IMR-90 (cell line): ENCODE measurements at regions not wholly inside any gene's neighbourhood (a gene's known extent, or its start where the extent isn't known, plus 50 kb on each side); places are given as distances from the start of the nearest gene placed in this dataset.

Experiments
- ATAC-seq: fragments of 200-7000 bp; cut with Tn5 transposase; 2 replicates; pipeline ENCODE4 v1.9.1; 2020; ENCODE audit warnings: low read depth, mild to moderate bottlenecking, moderate library complexity
- BruUV-seq: library from RNA; stranded (reverse); fragments of 400-500 nt; replicated peaks from 2 replicates; lab custom pipeline; 2021; lab: Mats Ljungman, UMichigan
- CTCF ChIA-PET: fragments of 300-600 bp; formaldehyde crosslinking; extraction: SDS; loops from one replicate; lab custom pipeline; 2021; ENCODE audit warnings: antibody characterized with exemption; lab: Yijun Ruan, JAX
- POLR2A ChIA-PET: fragments of 300-600 bp; sonication (Branson Sonifier 250); formaldehyde crosslinking; loops from one replicate; lab custom pipeline; 2022; ENCODE audit warnings: antibody characterized with exemption; ENCODE audit not compliant: unreplicated experiment; lab: Charles Lee
- DNase-seq: peaks from one replicate; pipeline ENCODE4 v3.0.0; 2013
- H2AFZ ChIP-seq: replicated peaks from 2 replicates; pipeline ENCODE3; 2013; ENCODE audit warnings: low read length, mild to moderate bottlenecking; ENCODE audit not compliant: poor library complexity
- H2AK5ac ChIP-seq: 2 replicates; pipeline ENCODE4 v1.6.1; 2013; ENCODE audit warnings: low read depth, low read length, inconsistent platforms
- H2AK9ac ChIP-seq: replicated peaks from 2 replicates; pipeline ENCODE3; 2013; ENCODE audit warnings: mild to moderate bottlenecking, low read depth, low read length, moderate library complexity; ENCODE audit not compliant: poor library complexity
- H2BK120ac ChIP-seq: 2 replicates; pipeline ENCODE4 v1.6.1; 2013; ENCODE audit warnings: low read depth, low read length, inconsistent platforms
- H2BK15ac ChIP-seq: 3 replicates; pipeline ENCODE4 v1.6.1; 2013; ENCODE audit warnings: low read depth, low read length, inconsistent platforms
- H2BK20ac ChIP-seq: 2 replicates; pipeline ENCODE4 v1.6.1; 2013; ENCODE audit warnings: low read depth, mild to moderate bottlenecking, inconsistent platforms, low read length, moderate library complexity
- H2BK5ac ChIP-seq: 2 replicates; pipeline ENCODE4 v1.6.1; 2013; ENCODE audit warnings: mild to moderate bottlenecking, low read depth, low read length, inconsistent platforms; ENCODE audit not compliant: poor library complexity, severe bottlenecking
- H3K14ac ChIP-seq: replicated peaks from 2 replicates; pipeline ENCODE4 v1.6.1; 2013; ENCODE audit warnings: low read depth, low read length, inconsistent platforms
- H3K18ac ChIP-seq: 2 replicates; pipeline ENCODE4 v1.6.1; 2013; ENCODE audit warnings: low read depth, low read length, control low read depth
- H3K23ac ChIP-seq: 2 replicates; pipeline ENCODE4 v1.6.1; 2013; ENCODE audit warnings: low read depth, low read length, inconsistent platforms
- H3K27ac ChIP-seq: 2 replicates; pipeline ENCODE4 v1.5.1; 2013; ENCODE audit warnings: mild to moderate bottlenecking, control low read depth, low read length; ENCODE audit not compliant: insufficient read depth
- H3K27me3 ChIP-seq: 2 replicates; pipeline ENCODE4 v1.6.1; 2013; ENCODE audit warnings: low read length; ENCODE audit not compliant: control insufficient read depth, insufficient read depth
- H3K36me3 ChIP-seq: 2 replicates; pipeline ENCODE4 v1.6.1; 2013; ENCODE audit warnings: low read length, mixed read lengths; ENCODE audit not compliant: control insufficient read depth, insufficient read depth
- H3K4ac ChIP-seq: 2 replicates; pipeline ENCODE4 v1.6.1; 2013; ENCODE audit warnings: low read depth, low read length, inconsistent platforms
- H3K4me1 ChIP-seq: 2 replicates; pipeline ENCODE4 v1.6.1; 2013; ENCODE audit warnings: low read length, mixed read lengths; ENCODE audit not compliant: control insufficient read depth, insufficient read depth
- H3K4me2 ChIP-seq: 2 replicates; pipeline ENCODE4 v1.6.1; 2013; ENCODE audit warnings: low read depth, mild to moderate bottlenecking, control low read depth, low read length, moderate library complexity
- H3K4me3 ChIP-seq: 2 replicates; pipeline ENCODE4 v1.5.1; 2013; ENCODE audit warnings: low read depth, mild to moderate bottlenecking, control low read depth, low read length, moderate library complexity; ENCODE audit not compliant: insufficient read depth
- H3K56ac ChIP-seq: 2 replicates; pipeline ENCODE4 v1.6.1; 2013; ENCODE audit warnings: low read length, inconsistent platforms; ENCODE audit not compliant: insufficient read depth; ENCODE audit errors: extremely low read depth
- H3K79me1 ChIP-seq, 2 experiments: 2 replicates each; pipeline ENCODE4 v1.6.1; 2013; ENCODE audit warnings: low read length in 2 of 2, inconsistent platforms in 1 of 2, low read depth in 1 of 2
- H3K9ac ChIP-seq: 2 replicates; pipeline ENCODE4 v1.6.1; 2013; ENCODE audit warnings: low read depth, low read length, control low read depth
- H3K9me1 ChIP-seq: 2 replicates; pipeline ENCODE4 v1.6.1; 2013; ENCODE audit warnings: low read length, inconsistent platforms; ENCODE audit not compliant: insufficient read depth
- H3K9me3 ChIP-seq: 2 replicates; pipeline ENCODE4 v1.6.1; 2013; ENCODE audit warnings: low read length; ENCODE audit not compliant: control insufficient read depth, insufficient read depth
- H4K20me1 ChIP-seq: 2 replicates; pipeline ENCODE4 v1.6.1; 2013; ENCODE audit warnings: low read length, inconsistent platforms; ENCODE audit not compliant: insufficient read depth
- H4K5ac ChIP-seq: 2 replicates; pipeline ENCODE4 v1.6.1; 2013; ENCODE audit warnings: mild to moderate bottlenecking, low read depth, low read length, control low read depth
- H4K8ac ChIP-seq, 2 experiments: 2 replicates each; pipeline ENCODE4 v1.6.1; 2013; ENCODE audit warnings: low read depth in 2 of 2, low read length in 2 of 2, control low read depth in 1 of 2, inconsistent platforms in 1 of 2
- H4K91ac ChIP-seq: 2 replicates; pipeline ENCODE4 v1.6.1; 2013; ENCODE audit warnings: low read depth, low read length, inconsistent platforms; ENCODE audit not compliant: insufficient read depth
- BHLHE40 ChIP-seq: fragments of 150-350 bp; IDR thresholded peaks from 2 replicates; pipeline ENCODE4 v1.6.1; 2016; ENCODE audit warnings: mild to moderate bottlenecking, low read depth, low read length
- CTCF ChIP-seq: conservative IDR thresholded peaks from 2 replicates; pipeline ENCODE4 v1.5.1; 2012; ENCODE audit warnings: mild to moderate bottlenecking, low read depth, low read length, improper control_type of control experiment
- ELK1 ChIP-seq: fragments of 150-350 bp; IDR thresholded peaks from 2 replicates; pipeline ENCODE4 v1.6.1; 2016; ENCODE audit warnings: low read depth, mild to moderate bottlenecking, low read length, moderate library complexity, borderline replicate concordance
- MAFK ChIP-seq: IDR thresholded peaks from 2 replicates; pipeline ENCODE4 v1.6.1; 2012; ENCODE audit warnings: low read depth, low read length, improper control_type of control experiment
- RCOR1 ChIP-seq: IDR thresholded peaks from 2 replicates; pipeline ENCODE4 v1.6.1; 2012; ENCODE audit warnings: mild to moderate bottlenecking, low read length, improper control_type of control experiment; ENCODE audit not compliant: insufficient replicate concordance
- RFX5 ChIP-seq: IDR thresholded peaks from 2 replicates; pipeline ENCODE4 v1.8.0; 2012; ENCODE audit warnings: low read depth, mild to moderate bottlenecking, low read length, moderate library complexity
- WGBS, 2 experiments: methylation state at CpG; one replicate each; pipeline versions ENCODE4 v1.1.5 to v1.1.7; 2013; ENCODE audit warnings: missing lambda C conversion rate in 2 of 2; ENCODE audit not compliant: insufficient read length in 1 of 2; ENCODE audit errors: extremely low coverage in 2 of 2; 5-methylcytosine and 5-hydroxymethylcytosine counted together
- dilution Hi-C: fragments of 300-500 bp; cut with HindIII; formaldehyde crosslinking; loops from one replicate; pipeline ENCODE4 v1.14.3; 2018; ENCODE audit warnings: low sequenced_read_pairs; ENCODE audit not compliant: unreplicated experiment
- in situ Hi-C: fragments of 300-500 bp; cut with MboI; formaldehyde crosslinking; loops from 3 replicates; pipeline ENCODE4 v1.14.3; 2019; ENCODE audit warnings: low sequenced_read_pairs, inconsistent platforms, mixed read lengths
- intact Hi-C: fragments of 100-400 bp; cut with micrococcal nuclease; formaldehyde crosslinking; loops from 2 replicates; pipeline ENCODE4 v1.10.0; 2022

- TF ChIP-seq CTCF (no peak), RFX5 (no peak), BHLHE40 (no peak), MAFK (no peak), RCOR1 (no peak), ELK1 (no peak)
- no peak overlapping the region for H4K8ac ChIP-seq
- ChIA-PET CTCF (no interaction called here), POLR2A (no interaction called here)
- no peak overlapping the region for H2BK20ac ChIP-seq
- H2BK120ac ChIP-seq, result no peak overlapping the region
- no peak overlapping the region for H3K4me3 ChIP-seq
- DNase-seq (no peak), ATAC-seq (no peak)
- H3K23ac ChIP-seq, result no peak overlapping the region
- in situ Hi-C loops, result no loop called here
- no peak overlapping the region for H3K4ac ChIP-seq
- H3K36me3 ChIP-seq, result no peaks in the 10 kb centered on the region
- H2AK5ac ChIP-seq, result no peak overlapping the region
- dilution Hi-C loops, result no loop called here
- no peak overlapping the region for H4K5ac ChIP-seq
- H3K4me2 ChIP-seq, result no peak overlapping the region
- H4K91ac ChIP-seq, result no peak overlapping the region
- WGBS, 2 experiments, result 60% methylated on average over 1 of the region's 3 CpGs; no CpG with 5 or more reads in 1 of the 2 experiments
- no peaks in the 10 kb centered on the region for H3K79me1 ChIP-seq
- H3K9me1 ChIP-seq, result no peaks in the 10 kb centered on the region
- H3K27ac ChIP-seq, result no peak overlapping the region
- no peak overlapping the region for H3K14ac ChIP-seq
- no peak overlapping the region for H3K18ac ChIP-seq
- no peak overlapping the region for H3K9ac ChIP-seq
- no peaks in the 10 kb centered on the region for H3K9me3 ChIP-seq
- no peak overlapping the region for H2BK5ac ChIP-seq
- intact Hi-C loops, result no loop called here
- no TSS peak for BruUV-seq
- no peak overlapping the region for H2AK9ac ChIP-seq
- H3K56ac ChIP-seq, result no peak overlapping the region
- no peak overlapping the region for H2AFZ ChIP-seq
- H4K20me1 ChIP-seq, result no peaks in the 10 kb centered on the region
- no peaks in the 10 kb centered on the region for H3K27me3 ChIP-seq
- H2BK15ac ChIP-seq, result no peak overlapping the region
- no peaks in the 10 kb centered on the region for H3K4me1 ChIP-seq
Observed at GRCh38 chr5:52388349-52388748, 399.4 kb upstream of the ITGA1 start.
